ENCODE measurements at regions not wholly inside any gene's neighbourhood (a gene's known extent, or its start where the extent isn't known, plus 50 kb on each side); places are given as distances from the start of the nearest gene placed in this dataset.
"Not testable (repeated sequence)": the region's sequence is repeated elsewhere in the genome, so short reads cannot be mapped to it uniquely, and the experiment has no call there.

- no peaks in the 10 kb centered on the region for H3K4me1 ChIP-seq
- TF ChIP-seq, protein P1, sequence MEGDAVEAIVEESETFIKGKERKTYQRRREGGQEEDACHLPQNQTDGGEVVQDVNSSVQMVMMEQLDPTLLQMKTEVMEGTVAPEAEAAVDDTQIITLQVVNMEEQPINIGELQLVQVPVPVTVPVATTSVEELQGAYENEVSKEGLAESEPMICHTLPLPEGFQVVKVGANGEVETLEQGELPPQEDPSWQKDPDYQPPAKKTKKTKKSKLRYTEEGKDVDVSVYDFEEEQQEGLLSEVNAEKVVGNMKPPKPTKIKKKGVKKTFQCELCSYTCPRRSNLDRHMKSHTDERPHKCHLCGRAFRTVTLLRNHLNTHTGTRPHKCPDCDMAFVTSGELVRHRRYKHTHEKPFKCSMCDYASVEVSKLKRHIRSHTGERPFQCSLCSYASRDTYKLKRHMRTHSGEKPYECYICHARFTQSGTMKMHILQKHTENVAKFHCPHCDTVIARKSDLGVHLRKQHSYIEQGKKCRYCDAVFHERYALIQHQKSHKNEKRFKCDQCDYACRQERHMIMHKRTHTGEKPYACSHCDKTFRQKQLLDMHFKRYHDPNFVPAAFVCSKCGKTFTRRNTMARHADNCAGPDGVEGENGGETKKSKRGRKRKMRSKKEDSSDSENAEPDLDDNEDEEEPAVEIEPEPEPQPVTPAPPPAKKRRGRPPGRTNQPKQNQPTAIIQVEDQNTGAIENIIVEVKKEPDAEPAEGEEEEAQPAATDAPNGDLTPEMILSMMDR (IDR thresholded peaks at IDR 0.05; ENCODE audit: borderline replicate concordance), result no peak
- no peak overlapping the region for H3K27ac ChIP-seq (replicated peaks)
- no peaks in the 10 kb centered on the region for H3K9me3 ChIP-seq (replicated peaks)
- H3K4me3 ChIP-seq, result no peak overlapping the region
- intact Hi-C loops (cut with micrococcal nuclease), result no loop called here
- DNase-seq, result no peak
- H3K27me3 ChIP-seq (ENCODE audit: low read depth), result no peaks in the 10 kb centered on the region
- H3K36me3 ChIP-seq, result no peaks in the 10 kb centered on the region
Measured at GRCh38 chr2:117019357-117019756, 795.1 kb upstream of the DDX18 start.

- Histone ChIP-seq H3K27ac (replicated peaks) (no peak overlapping the region), H3K36me3 (no peaks in the 10 kb centered on the region), H3K4me1 (no peaks in the 10 kb centered on the region), H3K4me3 (no peak overlapping the region), H3K27me3 (ENCODE audit: low read depth) (no peaks in the 10 kb centered on the region), H3K9me3 (replicated peaks) (peaks cover 15% of the 10 kb centered on the region)
- intact Hi-C loops (cut with micrococcal nuclease), result no loop called here
- TF ChIP-seq, protein P1 (IDR thresholded peaks at IDR 0.05; ENCODE audit: borderline replicate concordance), result no peak
- no peak for DNase-seq
Measured at GRCh38 chr2:117027646-117028045, 786.8 kb upstream of the DDX18 start.

- not testable (repeated sequence) for H3K27me3 ChIP-seq (ENCODE audit: low read depth); H3K36me3 ChIP-seq
Measured at GRCh38 chr2:117028708-117029107, 785.8 kb upstream of the DDX18 start.

GRCh38 chr2:117055499-117056375 is 758.8 kb upstream of the DDX18 start:
- Histone ChIP-seq H3K9me3 (replicated peaks) (peaks cover 10% of the 10 kb centered on the region), H3K4me1 (no peaks in the 10 kb centered on the region), H3K4me3 (no peak overlapping the region), H3K36me3 (no peaks in the 10 kb centered on the region), H3K27me3 (ENCODE audit: low read depth) (no peaks in the 10 kb centered on the region), H3K27ac (replicated peaks) (no peak overlapping the region)
- TF ChIP-seq, protein P1 (IDR thresholded peaks at IDR 0.05; ENCODE audit: borderline replicate concordance), result no peak
- no peak for DNase-seq
- intact Hi-C loops (cut with micrococcal nuclease), result no loop called here

More at GRCh38 chr2:117028708-117029107, 785.8 kb upstream of the DDX18 start:
- intact Hi-C loops (cut with micrococcal nuclease); H3K4me3 ChIP-seq; DNase-seq; H3K27ac ChIP-seq (replicated peaks); H3K4me1 ChIP-seq: not testable (repeated sequence)
- peaks cover 26% of the 10 kb centered on the region for H3K9me3 ChIP-seq (replicated peaks)

- no peak for DNase-seq
- Histone ChIP-seq H3K27me3 (ENCODE audit: low read depth) (no peaks in the 10 kb centered on the region), H3K4me1 (no peaks in the 10 kb centered on the region), H3K9me3 (replicated peaks) (peaks cover 10% of the 10 kb centered on the region), H3K4me3 (no peak overlapping the region), H3K27ac (replicated peaks) (no peak overlapping the region), H3K36me3 (no peaks in the 10 kb centered on the region)
- TF ChIP-seq, protein P1 (IDR thresholded peaks at IDR 0.05; ENCODE audit: borderline replicate concordance), result no peak
- intact Hi-C loops (cut with micrococcal nuclease), result no loop called here
Measured at GRCh38 chr2:117056376-117056748, 758.1 kb upstream of the DDX18 start.

GRCh38 chr2:117057016-117057415 is 757.5 kb upstream of the DDX18 start:
- intact Hi-C loops (cut with micrococcal nuclease), result no loop called here
- no peaks in the 10 kb centered on the region for H3K27me3 ChIP-seq (ENCODE audit: low read depth)
- DNase-seq, result no peak
- H3K36me3 ChIP-seq, result no peaks in the 10 kb centered on the region
- H3K4me1 ChIP-seq, result no peaks in the 10 kb centered on the region
- H3K4me3 ChIP-seq, result no peak overlapping the region
- peaks cover 10% of the 10 kb centered on the region for H3K9me3 ChIP-seq (replicated peaks)
- no peak overlapping the region for H3K27ac ChIP-seq (replicated peaks)
- TF ChIP-seq, protein P1 (IDR thresholded peaks at IDR 0.05; ENCODE audit: borderline replicate concordance), result no peak

Data from left ventricle myocardium inferior (tissue), 1 donor.